RWPE1 (cell line): ENCODE measurements at regions not wholly inside any gene's neighbourhood (a gene's known extent, or its start where the extent isn't known, plus 50 kb on each side); places are given as distances from the start of the nearest gene placed in this dataset.

Source experiments
- CTCF ChIA-PET: fragments of 350-600 bp; sonication (Branson Sonifier 250); formaldehyde crosslinking; extraction: SDS; loops from one replicate; lab custom pipeline; 2021; lab: Yijun Ruan, JAX
- POLR2A ChIA-PET: fragments of 400-600 bp; formaldehyde crosslinking; extraction: SDS; loops from one replicate; lab custom pipeline; 2020; ENCODE audit warnings: antibody characterized with exemption; ENCODE audit not compliant: low non-redundant PET; lab: Yijun Ruan, JAX
- DNase-seq: peaks from one replicate; pipeline ENCODE4 v3.0.0; 2012; ENCODE audit warnings: low spot score
- H3K27ac ChIP-seq: fragments of 450-650 bp; 2 replicates; pipeline ENCODE4 v1.5.1; 2017
- CTCF ChIP-seq: fragments of 450-650 bp; conservative IDR thresholded peaks from 2 replicates; pipeline ENCODE4 v1.5.1; 2017; ENCODE audit warnings: low read depth, mild to moderate bottlenecking

- DNase-seq, result no peak
- ChIA-PET POLR2A (no interaction called here), CTCF (no interaction called here)
- no peak overlapping the region for H3K27ac ChIP-seq
- no peak for TF ChIP-seq CTCF
Observed at GRCh38 chr3:128569756-128570155, 76.8 kb upstream of the GATA2 start.

- DNase-seq, result no peak
- no peak overlapping the region for H3K27ac ChIP-seq
- POLR2A ChIA-PET, result no interaction called here
- no peak for TF ChIP-seq CTCF
- CTCF ChIA-PET, result no interaction called here
Observed at GRCh38 chr3:128568602-128569490, 75.8 kb upstream of the GATA2 start.

GRCh38 chr3:128567705-128568356 is 74.8 kb upstream of the GATA2 start:
- POLR2A ChIA-PET, result no interaction called here
- no peak for DNase-seq
- H3K27ac ChIP-seq, result no peak overlapping the region
- CTCF ChIA-PET, result interaction anchor here (0.6 to 0.8 kb wide), 2 partner anchors 13 to 64 kb away, joined by 4 read pairs; no protein-coding TSS in a partner anchor
- no peak for TF ChIP-seq CTCF

GRCh38 chr3:128567141-128567540 is 74.1 kb upstream of the GATA2 start:
- ChIA-PET POLR2A (interaction anchor here (0.7 kb wide), 1 partner anchor 46 kb away, joined by 4 read pairs; no protein-coding TSS in a partner anchor), CTCF (interaction anchor here (0.6 to 0.8 kb wide), 2 partner anchors 14 to 65 kb away, joined by 4 read pairs; no protein-coding TSS in a partner anchor)
- H3K27ac ChIP-seq, result no peak overlapping the region
- no peak for DNase-seq
- no peak for TF ChIP-seq CTCF

- POLR2A ChIA-PET, result no interaction called here
- TF ChIP-seq CTCF, result no peak
- no peak overlapping the region for H3K27ac ChIP-seq
- DNase-seq, result no peak
- CTCF ChIA-PET, result interaction anchor here (0.6 kb wide), 1 partner anchor 377 kb away, joined by 3 read pairs; no protein-coding TSS in a partner anchor
Observed at GRCh38 chr3:128563439-128563838, 70.4 kb upstream of the GATA2 start.

- TF ChIP-seq CTCF, result no peak
- H3K27ac ChIP-seq, result no peak overlapping the region
- DNase-seq, result no peak
- ChIA-PET CTCF (no interaction called here), POLR2A (no interaction called here)
Observed at GRCh38 chr3:128561504-128561903, 68.5 kb upstream of the GATA2 start.
